OCI-LY7 (cell line): ENCODE measurements at regions not wholly inside any gene's neighbourhood (a gene's known extent, or its start where the extent isn't known, plus 50 kb on each side); places are given as distances from the start of the nearest gene placed in this dataset.

Experiments used
- BruUV-seq: library from RNA; stranded (reverse); fragments of 400-500 nt; replicated peaks from 2 replicates; lab custom pipeline; 2021; lab: Mats Ljungman, UMichigan
- CTCF ChIA-PET: fragments of 300-600 bp; sonication (Branson Sonifier 250); formaldehyde crosslinking; loops from one replicate; lab custom pipeline; 2022; ENCODE audit warnings: antibody characterized with exemption; ENCODE audit not compliant: unreplicated experiment; lab: Charles Lee
- POLR2A ChIA-PET: fragments of 300-600 bp; sonication (Branson Sonifier 250); formaldehyde crosslinking; loops from one replicate; lab custom pipeline; 2022; ENCODE audit warnings: antibody characterized with exemption; lab: Charles Lee
- DNase-seq: peaks from one replicate; pipeline ENCODE4 v3.0.0-alpha.2; 2015; ENCODE audit warnings: low spot score
- H2AFZ ChIP-seq: fragments of 200-600 bp; sonication (generic), shearing (Covaris generic); 2 replicates; pipeline ENCODE4 v1.6.1; 2014; ENCODE audit warnings: mild to moderate bottlenecking, antibody characterized with exemption, low read length, moderate library complexity
- H3K27ac ChIP-seq: fragments of 200-600 bp; sonication (generic); 2 replicates; pipeline ENCODE4 v1.5.1; 2014; ENCODE audit warnings: mixed run types, low read depth, mild to moderate bottlenecking, moderate library complexity, low read length, inconsistent platforms; ENCODE audit not compliant: poor library complexity, severe bottlenecking
- H3K36me3 ChIP-seq: fragments of 200-600 bp; sonication (generic); 2 replicates; pipeline ENCODE4 v1.6.1; 2014; ENCODE audit warnings: mild to moderate bottlenecking, antibody characterized with exemption, low read length, moderate library complexity, mixed read lengths; ENCODE audit not compliant: insufficient read depth
- H3K4me1 ChIP-seq: fragments of 200-600 bp; sonication (generic); 2 replicates; pipeline ENCODE4 v1.5.1; 2014; ENCODE audit warnings: mild to moderate bottlenecking, low read length; ENCODE audit not compliant: insufficient read depth, poor library complexity, severe bottlenecking
- H3K4me2 ChIP-seq: fragments of 200-600 bp; sonication (generic); 2 replicates; pipeline ENCODE4 v1.6.1; 2014; ENCODE audit warnings: mild to moderate bottlenecking, low read length
- H3K4me3 ChIP-seq: fragments of 200-600 bp; sonication (generic); 2 replicates; pipeline ENCODE4 v1.5.1; 2014; ENCODE audit warnings: mild to moderate bottlenecking, low read depth, low read length; ENCODE audit not compliant: poor library complexity, severe bottlenecking
- H3K79me2 ChIP-seq: fragments of 200-600 bp; sonication (generic); 2 replicates; pipeline ENCODE4 v1.6.1; 2016; ENCODE audit warnings: low read depth, mild to moderate bottlenecking, low read length, moderate library complexity, mixed read lengths; ENCODE audit not compliant: insufficient read depth
- H3K9me2 ChIP-seq: fragments of 200-600 bp; sonication (generic); 2 replicates; pipeline ENCODE4 v1.6.1; 2016; ENCODE audit warnings: mild to moderate bottlenecking, low read length, mixed read lengths; ENCODE audit not compliant: insufficient read depth
- H3K9me3 ChIP-seq: fragments of 200-600 bp; sonication (generic); 2 replicates; pipeline ENCODE4 v1.6.1; 2014; ENCODE audit warnings: mild to moderate bottlenecking, mixed run types, low read length, mixed read lengths
- H4K20me1 ChIP-seq: fragments of 200-600 bp; sonication (generic); 2 replicates; pipeline ENCODE4 v1.6.1; 2014; ENCODE audit warnings: mild to moderate bottlenecking, antibody characterized with exemption, low read length, moderate library complexity, mixed read lengths; ENCODE audit not compliant: insufficient read depth
- CTCF ChIP-seq: fragments of 200-600 bp; sonication (generic); conservative IDR thresholded peaks from 2 replicates; pipeline ENCODE4 v1.5.1; 2014; ENCODE audit warnings: mild to moderate bottlenecking, antibody characterized with exemption, low read length, moderate library complexity, mixed read lengths
- EZH2phosphoT487 ChIP-seq: fragments of 200-600 bp; sonication (generic); IDR thresholded peaks from 2 replicates; pipeline ENCODE4 v1.6.1; 2018; ENCODE audit warnings: low read depth, borderline replicate concordance, mild to moderate bottlenecking, mixed run types, antibody characterized with exemption, low read length, moderate library complexity, mixed read lengths
- intact Hi-C: fragments of 100-400 bp; cut with micrococcal nuclease; formaldehyde crosslinking; loops from one replicate; pipeline ENCODE4 v1.10.0; 2022; ENCODE audit not compliant: unreplicated experiment

- H2AFZ ChIP-seq, result no peak overlapping the region
- no TSS peak for BruUV-seq
Measured at GRCh38 chr11:13068211-13068610, 59.1 kb downstream of the RASSF10 start.

GRCh38 chr11:13073119-13073981 lies 64.2 kb downstream of the RASSF10 start:
- ChIA-PET CTCF (interaction anchor here (0.5 kb wide), 1 partner anchor 547 kb away, joined by 4 read pairs; no protein-coding TSS in a partner anchor), POLR2A (no interaction called here)
- DNase-seq, result no peak
- H3K36me3 ChIP-seq, result no peaks in the 10 kb centered on the region
- H3K9me2 ChIP-seq, result no peaks in the 10 kb centered on the region
- no TSS peak for BruUV-seq
- H3K79me2 ChIP-seq, result no peaks in the 10 kb centered on the region
- no peaks in the 10 kb centered on the region for H3K9me3 ChIP-seq
- no peak overlapping the region for H2AFZ ChIP-seq
- H4K20me1 ChIP-seq, result no peaks in the 10 kb centered on the region
- H3K4me1 ChIP-seq, result no peaks in the 10 kb centered on the region
- intact Hi-C loops, result no loop called here
- no peak overlapping the region for H3K4me3 ChIP-seq
- no peak for TF ChIP-seq EZH2phosphoT487
- TF ChIP-seq CTCF, result no peak
- H3K27ac ChIP-seq, result no peak overlapping the region
- H3K4me2 ChIP-seq, result no peak overlapping the region

More at GRCh38 chr11:13068211-13068610, 59.1 kb downstream of the RASSF10 start:
- Histone ChIP-seq H3K36me3 (no peaks in the 10 kb centered on the region), H3K4me3 (no peak overlapping the region), H4K20me1 (no peaks in the 10 kb centered on the region), H3K9me3 (no peaks in the 10 kb centered on the region), H3K4me2 (no peak overlapping the region), H3K79me2 (no peaks in the 10 kb centered on the region), H3K9me2 (no peaks in the 10 kb centered on the region), H3K4me1 (no peaks in the 10 kb centered on the region), H3K27ac (no peak overlapping the region)
- ChIA-PET POLR2A (no interaction called here), CTCF (no interaction called here)
- no peak for TF ChIP-seq EZH2phosphoT487
- no peak for TF ChIP-seq CTCF
- intact Hi-C loops, result no loop called here
- no peak for DNase-seq
